DOHH2 (cell line): ENCODE measurements at regions not wholly inside any gene's neighbourhood (a gene's known extent, or its start where the extent isn't known, plus 50 kb on each side); places are given as distances from the start of the nearest gene placed in this dataset.

Experiments
- H3F3A ChIP-seq: fragments of 200-600 bp; sonication (generic), shearing (Covaris generic); 2 replicates; pipeline ENCODE4 v1.6.0; 2016; ENCODE audit warnings: antibody characterized with exemption, mild to moderate bottlenecking; ENCODE audit not compliant: control insufficient read depth, insufficient read depth
- H3K27ac ChIP-seq: fragments of 200-600 bp; sonication (generic); 2 replicates; pipeline ENCODE4 v1.5.1; 2014; ENCODE audit warnings: low read depth, mild to moderate bottlenecking, low read length, moderate library complexity
- H3K27me3 ChIP-seq: fragments of 200-600 bp; sonication (generic); 2 replicates; pipeline ENCODE4 v1.6.1; 2014; ENCODE audit warnings: mild to moderate bottlenecking, low read length, mixed read lengths; ENCODE audit not compliant: control insufficient read depth
- H3K36me3 ChIP-seq: fragments of 200-600 bp; sonication (generic); 2 replicates; pipeline ENCODE4 v1.6.1; 2014; ENCODE audit warnings: mild to moderate bottlenecking, low read length, moderate library complexity, mixed read lengths; ENCODE audit not compliant: control insufficient read depth
- H3K4me1 ChIP-seq: fragments of 200-600 bp; sonication (generic); 2 replicates; pipeline ENCODE4 v1.6.1; 2014; ENCODE audit warnings: mild to moderate bottlenecking, low read length, mixed read lengths; ENCODE audit not compliant: control insufficient read depth
- H3K4me2 ChIP-seq: fragments of 200-600 bp; sonication (generic); 2 replicates; pipeline ENCODE4 v1.6.0; 2014; ENCODE audit warnings: mild to moderate bottlenecking, low read length, moderate library complexity
- H3K4me3 ChIP-seq: fragments of 200-600 bp; sonication (generic); 2 replicates; pipeline ENCODE4 v1.5.1; 2014; ENCODE audit warnings: mild to moderate bottlenecking, low read length, mixed read lengths
- H3K79me2 ChIP-seq: fragments of 200-600 bp; sonication (generic); 2 replicates; pipeline ENCODE4 v1.6.1; 2014; ENCODE audit warnings: mild to moderate bottlenecking, low read length, mixed read lengths; ENCODE audit not compliant: control insufficient read depth
- H3K9me2 ChIP-seq: fragments of 200-600 bp; sonication (generic); replicated peaks from 2 replicates; pipeline ENCODE4 v1.6.1; 2014; ENCODE audit warnings: mild to moderate bottlenecking, low read length, mixed read lengths; ENCODE audit not compliant: control insufficient read depth
- H3K9me3 ChIP-seq: fragments of 200-600 bp; sonication (generic); 2 replicates; pipeline ENCODE4 v1.6.1; 2014; ENCODE audit warnings: antibody characterized with exemption, low read length, mixed read lengths; ENCODE audit not compliant: control insufficient read depth, insufficient read depth
- H4K20me1 ChIP-seq: fragments of 200-600 bp; sonication (generic); 2 replicates; pipeline ENCODE4 v1.6.0; 2014; ENCODE audit warnings: low read depth, mild to moderate bottlenecking, antibody characterized with exemption, low read length, moderate library complexity; ENCODE audit not compliant: control insufficient read depth, insufficient read depth
- CTCF ChIP-seq: fragments of 200-600 bp; sonication (generic); IDR thresholded peaks from one replicate; pipeline ENCODE4 v1.5.1; 2014; ENCODE audit warnings: antibody characterized with exemption, mild to moderate bottlenecking, low read depth, low read length; ENCODE audit not compliant: poor library complexity, severe bottlenecking
- EZH2phosphoT487 ChIP-seq: fragments of 200-600 bp; sonication (generic); IDR thresholded peaks from 2 replicates; pipeline ENCODE4 v1.6.1; 2017; ENCODE audit warnings: borderline replicate concordance, mild to moderate bottlenecking, antibody characterized with exemption, low read length, moderate library complexity, mixed read lengths

GRCh38 chr11:104623518-104623917 is 274.7 kb downstream of the CASP12 start:
- H3K27me3 ChIP-seq: no peaks in the 10 kb centered on the region
- H3K79me2 ChIP-seq: no peaks in the 10 kb centered on the region
- no peaks in the 10 kb centered on the region for H3K9me2 ChIP-seq
- no peak overlapping the region for H3K27ac ChIP-seq
- H4K20me1 ChIP-seq: no peaks in the 10 kb centered on the region
- no peak overlapping the region for H3K4me3 ChIP-seq
- H3K9me3 ChIP-seq: no peaks in the 10 kb centered on the region
- no peak overlapping the region for H3K4me2 ChIP-seq
- TF ChIP-seq CTCF (no peak), EZH2phosphoT487 (no peak)
- H3K36me3 ChIP-seq: no peaks in the 10 kb centered on the region
- no peaks in the 10 kb centered on the region for H3K4me1 ChIP-seq
- H3F3A ChIP-seq: no peaks in the 10 kb centered on the region

DNA sequence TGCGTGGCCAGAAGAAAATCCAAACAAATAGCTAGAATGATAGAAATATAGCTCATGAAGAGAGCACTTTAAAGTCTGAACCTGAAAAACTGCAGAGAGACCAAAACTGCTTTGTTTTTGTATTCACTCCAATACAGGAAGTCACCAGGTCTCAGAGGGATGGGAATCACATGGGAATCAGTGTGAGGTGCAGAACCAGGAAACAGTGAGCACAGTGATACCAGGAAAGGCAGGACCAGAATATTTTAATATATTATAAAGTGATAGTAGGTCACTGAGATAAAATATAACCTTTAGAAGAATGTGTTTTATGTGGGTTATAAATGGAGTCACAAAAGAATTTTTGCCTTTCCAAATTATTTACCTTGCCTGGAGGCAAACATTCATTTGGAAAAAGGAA is 277.3 kb downstream of the CASP12 start:
- TF ChIP-seq EZH2phosphoT487: no peak
- no peak for TF ChIP-seq CTCF
- Histone ChIP-seq H3K27ac (no peak overlapping the region), H3K36me3 (no peaks in the 10 kb centered on the region), H3K9me3 (no peaks in the 10 kb centered on the region), H3K4me1 (no peaks in the 10 kb centered on the region), H3F3A (no peaks in the 10 kb centered on the region), H3K4me3 (no peak overlapping the region), H3K27me3 (no peaks in the 10 kb centered on the region), H3K4me2 (no peak overlapping the region), H3K9me2 (no peaks in the 10 kb centered on the region), H4K20me1 (no peaks in the 10 kb centered on the region), H3K79me2 (no peaks in the 10 kb centered on the region)

DNA sequence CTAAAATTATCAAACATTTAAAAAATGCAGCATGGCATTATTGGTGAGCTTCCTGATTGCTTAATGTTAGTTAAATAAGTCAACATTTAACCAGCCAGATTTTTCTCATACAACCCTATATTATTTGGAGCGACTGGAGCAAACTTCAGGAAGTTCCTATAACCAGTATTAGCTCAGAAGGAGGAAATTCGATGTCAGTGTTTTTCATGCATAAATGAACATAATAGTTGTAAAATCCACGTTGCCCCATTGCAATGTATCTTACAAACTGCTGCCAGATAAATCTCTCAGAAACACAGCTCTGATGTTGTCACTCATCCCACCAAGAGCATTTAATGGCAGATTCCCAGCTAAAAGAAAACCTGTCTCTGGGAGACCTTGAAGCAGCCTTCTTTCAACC is 278.5 kb downstream of the CASP12 start:
- H4K20me1 ChIP-seq: no peaks in the 10 kb centered on the region
- no peaks in the 10 kb centered on the region for H3K9me2 ChIP-seq
- TF ChIP-seq CTCF (no peak), EZH2phosphoT487 (no peak)
- H3F3A ChIP-seq: no peaks in the 10 kb centered on the region
- H3K27ac ChIP-seq: no peak overlapping the region
- no peaks in the 10 kb centered on the region for H3K27me3 ChIP-seq
- H3K4me3 ChIP-seq: no peak overlapping the region
- no peaks in the 10 kb centered on the region for H3K4me1 ChIP-seq
- H3K79me2 ChIP-seq: no peaks in the 10 kb centered on the region
- no peaks in the 10 kb centered on the region for H3K36me3 ChIP-seq
- H3K4me2 ChIP-seq: no peak overlapping the region
- no peaks in the 10 kb centered on the region for H3K9me3 ChIP-seq

- no peaks in the 10 kb centered on the region for H3F3A ChIP-seq
- no peaks in the 10 kb centered on the region for H3K4me1 ChIP-seq
- H3K9me2 ChIP-seq: no peaks in the 10 kb centered on the region
- H3K79me2 ChIP-seq: no peaks in the 10 kb centered on the region
- H3K27ac ChIP-seq: no peak overlapping the region
- no peaks in the 10 kb centered on the region for H3K36me3 ChIP-seq
- no peaks in the 10 kb centered on the region for H4K20me1 ChIP-seq
- TF ChIP-seq EZH2phosphoT487 (no peak), CTCF (no peak)
- H3K27me3 ChIP-seq: no peaks in the 10 kb centered on the region
- no peaks in the 10 kb centered on the region for H3K9me3 ChIP-seq
- no peak overlapping the region for H3K4me2 ChIP-seq
- H3K4me3 ChIP-seq: no peak overlapping the region
These were observed 279.3 kb downstream of the CASP12 start for GRCh38 chr11:104618954-104619353.
